BJ (cell line): ENCODE measurements at regions not wholly inside any gene's neighbourhood (a gene's known extent, or its start where the extent isn't known, plus 50 kb on each side); places are given as distances from the start of the nearest gene placed in this dataset.

ENCODE experiments used
- CTCF ChIA-PET: fragments of 350-600 bp; formaldehyde crosslinking; extraction: SDS; loops from one replicate; lab custom pipeline; 2021; ENCODE audit warnings: antibody characterized with exemption, inconsistent platforms; lab: Yijun Ruan, JAX
- POLR2A ChIA-PET: fragments of 300-600 bp; sonication (Branson Sonifier 250); formaldehyde crosslinking; extraction: SDS; loops from one replicate; lab custom pipeline; 2021; ENCODE audit warnings: antibody characterized with exemption; lab: Charles Lee
- DNase-seq: peaks from one replicate; pipeline ENCODE4 v3.0.0-alpha.2; 2011; ENCODE audit warnings: low read depth
- H3K27me3 ChIP-seq: 2 replicates; pipeline ENCODE4 v1.6.0; 2011; ENCODE audit warnings: low read length; ENCODE audit not compliant: control insufficient read depth, insufficient read depth
- H3K36me3 ChIP-seq: 2 replicates; pipeline ENCODE4 v1.5.1; 2011; ENCODE audit warnings: low read length; ENCODE audit not compliant: control insufficient read depth, insufficient read depth
- H3K4me3 ChIP-seq: 2 replicates; pipeline ENCODE4 v1.5.1; 2011; ENCODE audit warnings: low read depth, mild to moderate bottlenecking, control low read depth, low read length
- TF ChIP-seq, protein P1 (sequence below): IDR thresholded peaks from 2 replicates; pipeline ENCODE4 v1.5.1; 2011; ENCODE audit warnings: low read depth, mild to moderate bottlenecking, control low read depth, inconsistent platforms, low read length, moderate library complexity; ENCODE audit not compliant: insufficient read depth

DNA sequence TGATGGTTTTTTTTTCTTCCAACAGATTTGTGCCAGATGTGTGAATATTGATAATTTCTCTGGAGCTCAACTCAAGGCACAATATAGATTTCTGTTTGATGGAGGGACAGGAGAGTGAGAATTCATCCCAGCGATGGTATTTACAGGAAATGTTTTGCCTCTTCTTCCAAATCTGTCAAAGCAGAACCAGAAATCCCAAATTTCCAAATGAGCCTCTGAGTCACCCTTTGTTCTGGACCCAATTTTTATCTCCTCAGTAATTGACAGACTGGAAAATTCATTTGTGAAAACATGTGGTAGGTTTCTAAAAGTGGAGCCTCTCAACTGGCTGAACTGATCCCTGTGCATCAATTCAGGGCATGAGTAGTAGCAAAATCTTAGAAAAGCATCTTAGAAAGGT lies 223.2 kb upstream of the TSHZ2 start:
- TF ChIP-seq, protein P1, sequence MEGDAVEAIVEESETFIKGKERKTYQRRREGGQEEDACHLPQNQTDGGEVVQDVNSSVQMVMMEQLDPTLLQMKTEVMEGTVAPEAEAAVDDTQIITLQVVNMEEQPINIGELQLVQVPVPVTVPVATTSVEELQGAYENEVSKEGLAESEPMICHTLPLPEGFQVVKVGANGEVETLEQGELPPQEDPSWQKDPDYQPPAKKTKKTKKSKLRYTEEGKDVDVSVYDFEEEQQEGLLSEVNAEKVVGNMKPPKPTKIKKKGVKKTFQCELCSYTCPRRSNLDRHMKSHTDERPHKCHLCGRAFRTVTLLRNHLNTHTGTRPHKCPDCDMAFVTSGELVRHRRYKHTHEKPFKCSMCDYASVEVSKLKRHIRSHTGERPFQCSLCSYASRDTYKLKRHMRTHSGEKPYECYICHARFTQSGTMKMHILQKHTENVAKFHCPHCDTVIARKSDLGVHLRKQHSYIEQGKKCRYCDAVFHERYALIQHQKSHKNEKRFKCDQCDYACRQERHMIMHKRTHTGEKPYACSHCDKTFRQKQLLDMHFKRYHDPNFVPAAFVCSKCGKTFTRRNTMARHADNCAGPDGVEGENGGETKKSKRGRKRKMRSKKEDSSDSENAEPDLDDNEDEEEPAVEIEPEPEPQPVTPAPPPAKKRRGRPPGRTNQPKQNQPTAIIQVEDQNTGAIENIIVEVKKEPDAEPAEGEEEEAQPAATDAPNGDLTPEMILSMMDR, result no peak
- ChIA-PET CTCF (interaction anchor here (0.6 kb wide), 1 partner anchor 1981 kb away, joined by 3 read pairs; no protein-coding TSS in a partner anchor), POLR2A (no interaction called here)
- H3K4me3 ChIP-seq, result no peak overlapping the region
- H3K36me3 ChIP-seq, result no peaks in the 10 kb centered on the region
- H3K27me3 ChIP-seq, result no peaks in the 10 kb centered on the region
- no peak for DNase-seq

DNA sequence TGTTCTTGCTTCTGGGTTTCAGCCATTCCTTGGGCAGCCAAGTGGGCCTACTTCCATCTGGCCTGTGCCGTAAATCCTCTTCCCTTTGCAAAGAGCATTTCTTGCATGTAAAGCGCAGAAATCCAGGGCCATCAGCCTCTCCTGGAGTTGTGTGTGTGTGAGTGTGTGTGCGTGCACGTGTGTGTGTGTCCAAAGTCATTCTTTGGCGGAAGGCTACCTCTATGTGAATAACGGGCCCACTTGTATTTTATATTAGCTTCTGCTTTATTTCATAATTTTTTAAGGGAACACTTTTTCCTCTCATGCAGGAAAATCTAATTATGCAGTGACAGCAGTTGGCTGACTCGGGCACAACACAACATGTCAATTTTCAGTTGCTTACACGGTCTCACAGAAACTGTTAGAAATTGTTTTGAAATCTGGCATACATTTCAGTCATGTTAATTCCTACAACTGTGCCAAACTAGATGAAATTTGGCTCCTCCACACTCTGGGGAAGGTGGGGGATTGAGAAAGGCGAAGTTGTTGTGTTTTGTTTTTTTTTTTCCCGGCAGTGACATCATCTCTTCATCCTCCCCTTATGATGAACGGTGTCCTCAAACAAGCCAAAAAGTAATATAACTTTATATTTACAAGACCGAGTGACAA lies 223.7 kb upstream of the TSHZ2 start:
- ChIA-PET CTCF (interaction anchor here (0.7 kb wide), 1 partner anchor 26 kb away, joined by 3 read pairs; no protein-coding TSS in a partner anchor), POLR2A (no interaction called here)
- TF ChIP-seq, protein P1, result no peak
- Histone ChIP-seq H3K36me3 (no peaks in the 10 kb centered on the region), H3K4me3 (no peak overlapping the region), H3K27me3 (no peaks in the 10 kb centered on the region)
- no peak for DNase-seq

DNA sequence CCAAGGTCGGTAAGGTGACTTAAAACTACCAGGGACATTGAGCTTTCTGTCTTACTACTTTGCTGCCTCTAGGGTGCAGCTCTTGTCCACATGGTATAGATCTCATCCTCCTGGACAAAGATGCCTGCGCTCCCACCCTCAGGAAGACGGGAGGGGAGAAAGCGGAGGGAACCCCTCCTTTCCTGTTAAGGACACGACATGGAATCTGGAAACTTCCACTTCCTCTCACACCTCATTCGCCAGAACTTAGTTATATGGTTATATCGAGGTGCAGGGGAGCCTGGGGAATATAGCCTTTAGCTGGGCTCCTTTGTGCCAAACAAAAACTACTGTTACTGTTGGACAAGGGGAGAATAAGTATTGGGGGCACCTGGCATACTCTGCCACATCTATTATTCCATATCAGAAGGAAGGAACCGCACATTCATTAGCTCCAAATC lies 224.3 kb upstream of the TSHZ2 start:
- TF ChIP-seq, protein P1, result no peak
- DNase-seq, result no peak
- ChIA-PET POLR2A (no interaction called here), CTCF (interaction anchor here (0.7 kb wide), 1 partner anchor 27 kb away, joined by 3 read pairs; no protein-coding TSS in a partner anchor)
- no peak overlapping the region for H3K4me3 ChIP-seq
- H3K36me3 ChIP-seq, result no peaks in the 10 kb centered on the region
- H3K27me3 ChIP-seq, result no peaks in the 10 kb centered on the region

DNA sequence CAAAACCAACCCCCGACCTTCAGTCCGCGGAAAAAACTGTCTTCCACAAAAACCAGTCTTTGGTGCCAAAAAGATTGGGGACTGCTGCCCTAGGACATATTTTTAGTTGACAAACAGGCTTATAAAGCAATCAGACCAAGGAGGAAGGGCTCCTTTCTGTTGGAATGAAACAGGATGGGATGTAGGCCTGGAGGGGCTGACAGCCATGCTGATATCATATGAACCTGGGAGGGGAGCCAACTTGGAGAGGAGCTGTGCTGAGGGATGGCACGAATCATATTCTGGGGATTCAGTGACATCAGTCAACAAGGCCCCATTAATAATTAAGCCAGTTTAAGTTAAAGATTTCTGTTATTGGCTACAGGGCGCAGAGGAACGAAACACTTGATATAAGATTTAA lies 225.4 kb upstream of the TSHZ2 start:
- no peaks in the 10 kb centered on the region for H3K36me3 ChIP-seq
- TF ChIP-seq, protein P1, result no peak
- no peak for DNase-seq
- no peak overlapping the region for H3K4me3 ChIP-seq
- no peaks in the 10 kb centered on the region for H3K27me3 ChIP-seq
- ChIA-PET CTCF (interaction anchor here (1.2 kb wide), 1 partner anchor 12 kb away, joined by 3 read pairs; no protein-coding TSS in a partner anchor), POLR2A (no interaction called here)

DNA sequence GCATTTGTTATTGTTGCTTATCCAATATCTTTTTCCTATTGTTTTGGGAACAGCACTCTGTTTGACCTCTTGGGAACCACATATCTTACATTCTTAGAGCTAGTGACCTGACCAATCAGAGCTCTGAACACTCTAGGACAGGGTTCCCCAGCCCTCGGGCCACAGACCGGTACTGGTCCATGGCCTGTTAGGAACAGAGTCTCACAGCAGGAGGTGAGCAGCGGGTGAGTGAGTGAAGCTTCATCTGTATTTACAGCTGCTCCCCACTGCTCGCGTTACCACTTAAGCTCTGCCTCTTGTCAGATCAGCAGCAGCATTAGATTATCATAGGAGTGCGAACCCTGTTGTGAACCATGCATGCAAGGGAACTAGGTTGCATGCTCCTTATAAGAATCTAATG lies 226.0 kb upstream of the TSHZ2 start:
- Histone ChIP-seq H3K4me3 (no peak overlapping the region), H3K36me3 (no peaks in the 10 kb centered on the region), H3K27me3 (no peaks in the 10 kb centered on the region)
- no peak for DNase-seq
- TF ChIP-seq, protein P1, result no peak
- ChIA-PET POLR2A (no interaction called here), CTCF (interaction anchor here (1.2 kb wide), 1 partner anchor 11 kb away, joined by 3 read pairs; no protein-coding TSS in a partner anchor)
